NCI-H524 (cell line): ENCODE measurements at regions not wholly inside any gene's neighbourhood (a gene's known extent, or its start where the extent isn't known, plus 50 kb on each side); places are given as distances from the start of the nearest gene placed in this dataset.
"Not testable (repeated sequence)": the region's sequence is repeated elsewhere in the genome, so short reads cannot be mapped to it uniquely, and the experiment has no call there.

ENCODE experiments used
- DNase-seq, 2 experiments: peaks; one replicate each; lab custom pipeline; 2025; lab: John Stamatoyannopoulos, UW

GRCh38 chr4:3365326-3365725, 72.5 kb downstream of the RGS12 start:
- DNase-seq, result no peak

- DNase-seq, result no peak
Observed at GRCh38 chr4:3365871-3366842, 73.3 kb downstream of the RGS12 start.

- no peak for DNase-seq
Observed at GRCh38 chr4:3366893-3367775, 74.3 kb downstream of the RGS12 start.

GRCh38 chr4:3367866-3368265, 73.9 kb upstream of the HGFAC start:
- DNase-seq, result no peak

DNA sequence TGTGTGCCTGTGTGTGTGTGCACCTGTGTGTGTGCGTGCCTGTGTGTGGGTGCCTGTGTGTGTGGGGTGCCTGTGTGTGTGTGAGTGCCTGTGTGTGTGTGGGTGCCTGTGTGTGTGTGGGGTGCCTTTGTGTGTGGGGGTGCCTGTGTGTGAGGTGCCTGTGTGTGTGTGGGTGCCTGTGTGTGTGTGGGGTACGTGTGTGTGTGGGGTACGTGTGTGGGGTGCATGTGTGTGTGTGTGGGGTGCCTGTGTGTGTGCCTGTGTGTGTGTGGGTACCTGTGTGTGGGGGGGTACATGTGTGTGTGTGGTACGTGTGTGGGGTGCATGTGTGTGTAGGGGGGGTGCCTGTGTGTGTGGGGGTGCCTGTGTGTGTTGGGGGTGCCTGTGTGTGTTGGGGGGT, 73.4 kb upstream of the HGFAC start:
- DNase-seq, result no peak

DNA sequence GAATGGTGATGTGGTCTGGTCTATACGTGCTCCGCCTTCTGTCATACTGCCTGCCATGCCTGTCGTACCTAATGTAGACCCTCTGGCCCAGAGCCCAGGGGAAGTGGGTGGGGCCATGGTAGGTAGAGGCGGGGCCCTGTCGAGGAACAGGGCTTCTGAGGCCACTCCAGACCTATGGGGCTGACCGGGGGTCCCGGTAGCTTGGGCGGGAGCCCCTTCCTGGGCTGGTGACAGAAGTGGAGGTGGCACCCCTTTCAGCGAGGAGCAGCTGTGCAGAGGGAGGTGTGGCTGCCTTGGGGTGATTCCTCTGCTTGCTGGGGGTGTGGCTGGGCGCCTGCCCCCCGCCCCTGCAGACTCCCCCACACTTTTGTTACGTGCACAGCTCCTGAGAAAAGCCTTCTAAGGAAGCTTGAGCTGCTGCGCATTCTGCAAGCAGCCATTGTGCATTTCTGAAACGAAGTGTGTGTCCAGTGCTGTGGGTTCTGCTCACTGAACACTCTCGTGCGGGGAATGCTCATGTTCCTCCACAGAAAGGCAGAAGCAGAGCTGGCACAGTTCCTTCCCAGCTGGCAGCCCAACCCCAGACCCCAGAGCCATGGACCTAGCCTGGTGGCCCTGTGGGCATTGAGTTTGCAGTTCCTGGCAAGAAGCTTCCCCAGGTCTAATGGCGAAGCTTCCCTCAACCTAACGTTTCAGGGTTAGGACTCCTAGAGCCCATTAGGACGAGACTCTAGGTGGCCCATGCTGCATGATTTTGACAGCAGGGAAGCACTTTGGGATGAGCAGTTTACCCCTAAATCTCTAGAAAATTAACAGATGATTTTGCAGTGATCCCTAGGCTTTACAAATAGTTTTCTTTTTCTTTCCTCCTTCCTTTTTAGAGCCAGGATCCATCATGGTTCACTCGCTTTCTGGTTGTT, 72.7 kb upstream of the HGFAC start:
- DNase-seq, result no peak

GRCh38 chr4:3369781-3370674, 71.7 kb upstream of the HGFAC start:
- no peak for DNase-seq

GRCh38 chr4:3371033-3372001, 70.5 kb upstream of the HGFAC start:
- no peak for DNase-seq

GRCh38 chr4:3372264-3372932, 69.4 kb upstream of the HGFAC start:
- DNase-seq, result no peak

GRCh38 chr4:3372933-3373465, 68.8 kb upstream of the HGFAC start:
- no peak for DNase-seq

GRCh38 chr4:3373468-3373867, 68.3 kb upstream of the HGFAC start:
- DNase-seq, result no peak

GRCh38 chr4:3374011-3374645, 67.6 kb upstream of the HGFAC start:
- DNase-seq, result no peak

- no peak for DNase-seq
Observed at GRCh38 chr4:3374667-3375066, 67.1 kb upstream of the HGFAC start.

- peak in 1 of 2 experiments; percentile 7 for DNase-seq
Observed at GRCh38 chr4:3375688-3376087, 66.1 kb upstream of the HGFAC start.

GRCh38 chr4:3376266-3376665, 65.5 kb upstream of the HGFAC start:
- DNase-seq, result no peak

DNA sequence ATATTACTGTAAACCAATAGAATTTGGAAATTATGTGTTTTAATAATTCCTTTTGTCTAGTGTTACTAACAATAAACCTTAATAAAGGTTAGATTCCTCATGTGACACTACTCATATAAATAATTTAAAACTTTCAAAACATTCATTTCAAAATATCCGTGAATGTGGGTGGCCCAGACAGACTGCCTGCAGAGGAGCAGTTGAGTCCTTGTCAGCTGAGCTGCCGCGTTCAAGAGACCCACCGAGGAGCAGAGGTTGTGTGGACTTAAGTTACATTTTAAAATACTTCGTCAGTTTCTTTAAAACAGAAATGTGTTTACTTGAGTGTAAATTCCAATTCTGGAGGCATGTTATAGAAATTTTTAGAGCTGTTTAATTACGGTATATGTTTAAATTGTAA, 64.2 kb upstream of the HGFAC start:
- DNase-seq, result no peak

DNA sequence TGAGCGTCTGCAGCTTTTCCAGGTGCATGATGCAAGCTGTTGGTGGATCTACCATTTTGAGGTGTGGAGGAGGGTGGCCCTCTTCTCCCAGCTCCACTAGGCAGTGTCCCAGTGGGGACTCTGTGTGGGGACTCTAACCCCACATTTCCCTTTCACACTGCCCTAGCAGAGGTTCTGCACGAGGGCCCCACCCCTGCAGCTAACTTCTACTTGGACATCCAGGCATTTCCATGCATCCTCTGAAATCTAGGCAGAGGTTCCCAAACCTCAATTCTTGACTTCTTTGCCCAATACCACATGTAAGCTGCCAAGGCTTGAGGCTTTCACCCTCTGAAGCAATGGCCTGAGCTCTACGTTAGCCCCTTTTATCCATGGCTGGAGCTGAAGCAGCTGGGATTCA, 61.4 kb upstream of the HGFAC start:
- DNase-seq, result not testable (repeated sequence)

DNA sequence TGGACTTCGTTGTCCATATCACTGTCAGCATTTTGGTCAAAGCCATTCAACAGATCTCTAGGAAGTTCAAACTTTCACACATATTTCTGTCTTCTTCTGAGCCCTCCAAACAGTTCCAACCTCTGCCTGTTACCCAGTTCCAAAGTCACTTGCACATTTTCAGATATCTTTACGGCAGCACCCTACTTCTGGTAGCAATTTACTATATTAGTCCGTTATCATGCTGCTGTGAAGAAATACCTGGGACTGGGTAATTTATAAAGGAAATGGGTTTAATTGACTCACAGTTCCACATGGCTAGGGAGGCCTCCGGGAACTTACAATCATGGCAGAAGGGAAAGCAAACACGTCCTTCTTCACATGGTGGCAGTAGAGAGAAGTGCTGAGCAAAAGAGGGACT, 60.6 kb upstream of the HGFAC start:
- not testable (repeated sequence) for DNase-seq
